DOHH2 (cell line): ENCODE measurements at regions not wholly inside any gene's neighbourhood (a gene's known extent, or its start where the extent isn't known, plus 50 kb on each side); places are given as distances from the start of the nearest gene placed in this dataset.
"Not testable (repeated sequence)": the region's sequence is repeated elsewhere in the genome, so short reads cannot be mapped to it uniquely, and the experiment has no call there.

Experiments used
- H3F3A ChIP-seq: fragments of 200-600 bp; sonication (generic), shearing (Covaris generic); 2 replicates; pipeline ENCODE4 v1.6.0; 2016; ENCODE audit warnings: antibody characterized with exemption, mild to moderate bottlenecking; ENCODE audit not compliant: control insufficient read depth, insufficient read depth
- H3K27ac ChIP-seq: fragments of 200-600 bp; sonication (generic); 2 replicates; pipeline ENCODE4 v1.5.1; 2014; ENCODE audit warnings: low read depth, mild to moderate bottlenecking, low read length, moderate library complexity
- H3K27me3 ChIP-seq: fragments of 200-600 bp; sonication (generic); 2 replicates; pipeline ENCODE4 v1.6.1; 2014; ENCODE audit warnings: mild to moderate bottlenecking, low read length, mixed read lengths; ENCODE audit not compliant: control insufficient read depth
- H3K36me3 ChIP-seq: fragments of 200-600 bp; sonication (generic); 2 replicates; pipeline ENCODE4 v1.6.1; 2014; ENCODE audit warnings: mild to moderate bottlenecking, low read length, moderate library complexity, mixed read lengths; ENCODE audit not compliant: control insufficient read depth
- H3K4me1 ChIP-seq: fragments of 200-600 bp; sonication (generic); 2 replicates; pipeline ENCODE4 v1.6.1; 2014; ENCODE audit warnings: mild to moderate bottlenecking, low read length, mixed read lengths; ENCODE audit not compliant: control insufficient read depth
- H3K4me2 ChIP-seq: fragments of 200-600 bp; sonication (generic); 2 replicates; pipeline ENCODE4 v1.6.0; 2014; ENCODE audit warnings: mild to moderate bottlenecking, low read length, moderate library complexity
- H3K4me3 ChIP-seq: fragments of 200-600 bp; sonication (generic); 2 replicates; pipeline ENCODE4 v1.5.1; 2014; ENCODE audit warnings: mild to moderate bottlenecking, low read length, mixed read lengths
- H3K79me2 ChIP-seq: fragments of 200-600 bp; sonication (generic); 2 replicates; pipeline ENCODE4 v1.6.1; 2014; ENCODE audit warnings: mild to moderate bottlenecking, low read length, mixed read lengths; ENCODE audit not compliant: control insufficient read depth
- H3K9me2 ChIP-seq: fragments of 200-600 bp; sonication (generic); replicated peaks from 2 replicates; pipeline ENCODE4 v1.6.1; 2014; ENCODE audit warnings: mild to moderate bottlenecking, low read length, mixed read lengths; ENCODE audit not compliant: control insufficient read depth
- H3K9me3 ChIP-seq: fragments of 200-600 bp; sonication (generic); 2 replicates; pipeline ENCODE4 v1.6.1; 2014; ENCODE audit warnings: antibody characterized with exemption, low read length, mixed read lengths; ENCODE audit not compliant: control insufficient read depth, insufficient read depth
- H4K20me1 ChIP-seq: fragments of 200-600 bp; sonication (generic); 2 replicates; pipeline ENCODE4 v1.6.0; 2014; ENCODE audit warnings: low read depth, mild to moderate bottlenecking, antibody characterized with exemption, low read length, moderate library complexity; ENCODE audit not compliant: control insufficient read depth, insufficient read depth
- EZH2phosphoT487 ChIP-seq: fragments of 200-600 bp; sonication (generic); IDR thresholded peaks from 2 replicates; pipeline ENCODE4 v1.6.1; 2017; ENCODE audit warnings: borderline replicate concordance, mild to moderate bottlenecking, antibody characterized with exemption, low read length, moderate library complexity, mixed read lengths
- TF ChIP-seq, protein P1 (sequence below): fragments of 200-600 bp; sonication (generic); IDR thresholded peaks from one replicate; pipeline ENCODE4 v1.5.1; 2014; ENCODE audit warnings: antibody characterized with exemption, mild to moderate bottlenecking, low read depth, low read length; ENCODE audit not compliant: poor library complexity, severe bottlenecking

GRCh38 chr6:113786168-113786567, 71.0 kb upstream of the MARCKS start:
- Histone ChIP-seq H4K20me1 (no peaks in the 10 kb centered on the region), H3K4me1 (no peaks in the 10 kb centered on the region), H3K79me2 (no peaks in the 10 kb centered on the region), H3K27ac (no peak overlapping the region), H3K4me2 (no peak overlapping the region), H3F3A (no peaks in the 10 kb centered on the region), H3K36me3 (no peaks in the 10 kb centered on the region), H3K4me3 (no peak overlapping the region), H3K27me3 (no peaks in the 10 kb centered on the region), H3K9me3 (no peaks in the 10 kb centered on the region), H3K9me2 (no peaks in the 10 kb centered on the region)
- no peak for TF ChIP-seq EZH2phosphoT487
- TF ChIP-seq, protein P1, sequence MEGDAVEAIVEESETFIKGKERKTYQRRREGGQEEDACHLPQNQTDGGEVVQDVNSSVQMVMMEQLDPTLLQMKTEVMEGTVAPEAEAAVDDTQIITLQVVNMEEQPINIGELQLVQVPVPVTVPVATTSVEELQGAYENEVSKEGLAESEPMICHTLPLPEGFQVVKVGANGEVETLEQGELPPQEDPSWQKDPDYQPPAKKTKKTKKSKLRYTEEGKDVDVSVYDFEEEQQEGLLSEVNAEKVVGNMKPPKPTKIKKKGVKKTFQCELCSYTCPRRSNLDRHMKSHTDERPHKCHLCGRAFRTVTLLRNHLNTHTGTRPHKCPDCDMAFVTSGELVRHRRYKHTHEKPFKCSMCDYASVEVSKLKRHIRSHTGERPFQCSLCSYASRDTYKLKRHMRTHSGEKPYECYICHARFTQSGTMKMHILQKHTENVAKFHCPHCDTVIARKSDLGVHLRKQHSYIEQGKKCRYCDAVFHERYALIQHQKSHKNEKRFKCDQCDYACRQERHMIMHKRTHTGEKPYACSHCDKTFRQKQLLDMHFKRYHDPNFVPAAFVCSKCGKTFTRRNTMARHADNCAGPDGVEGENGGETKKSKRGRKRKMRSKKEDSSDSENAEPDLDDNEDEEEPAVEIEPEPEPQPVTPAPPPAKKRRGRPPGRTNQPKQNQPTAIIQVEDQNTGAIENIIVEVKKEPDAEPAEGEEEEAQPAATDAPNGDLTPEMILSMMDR: no peak

DNA sequence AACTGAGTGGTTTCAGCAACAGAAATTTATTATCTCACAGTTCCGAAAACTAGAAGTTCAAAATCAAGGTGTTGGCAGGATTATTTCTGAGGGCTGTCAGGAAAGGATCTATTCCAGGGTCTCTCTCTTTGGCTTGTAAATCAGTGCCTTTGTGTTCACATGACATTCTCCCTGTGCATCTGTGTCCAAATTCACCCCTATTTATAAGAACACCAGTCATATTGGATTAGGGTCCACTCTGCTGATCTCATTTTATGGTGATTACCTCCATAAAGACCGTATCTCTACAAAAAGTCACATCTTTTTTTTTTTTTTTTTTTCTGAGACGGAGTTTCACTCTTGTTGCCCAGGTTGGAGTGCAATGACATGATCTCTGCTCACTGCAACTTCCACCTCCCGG, 68.6 kb upstream of the MARCKS start:
- TF ChIP-seq, protein P1: no peak
- no peak for TF ChIP-seq EZH2phosphoT487

GRCh38 chr6:113791225-113791624, 65.9 kb upstream of the MARCKS start:
- not testable (repeated sequence) for H3K4me3 ChIP-seq, H3K27ac ChIP-seq, H4K20me1 ChIP-seq, H3K27me3 ChIP-seq, H3K4me2 ChIP-seq, H3K9me2 ChIP-seq, H3K36me3 ChIP-seq, H3K79me2 ChIP-seq, H3F3A ChIP-seq, H3K9me3 ChIP-seq, H3K4me1 ChIP-seq

More for the DNA sequence above, 68.6 kb upstream of the MARCKS start:
- H3K9me3 ChIP-seq: no peaks in the 10 kb centered on the region
- no peaks in the 10 kb centered on the region for H3K36me3 ChIP-seq
- no peaks in the 10 kb centered on the region for H4K20me1 ChIP-seq
- H3F3A ChIP-seq: no peaks in the 10 kb centered on the region
- no peak overlapping the region for H3K4me3 ChIP-seq
- no peak overlapping the region for H3K4me2 ChIP-seq
- H3K27me3 ChIP-seq: no peaks in the 10 kb centered on the region
- no peak overlapping the region for H3K27ac ChIP-seq
- H3K9me2 ChIP-seq: no peaks in the 10 kb centered on the region
- no peaks in the 10 kb centered on the region for H3K79me2 ChIP-seq
- no peaks in the 10 kb centered on the region for H3K4me1 ChIP-seq

DNA sequence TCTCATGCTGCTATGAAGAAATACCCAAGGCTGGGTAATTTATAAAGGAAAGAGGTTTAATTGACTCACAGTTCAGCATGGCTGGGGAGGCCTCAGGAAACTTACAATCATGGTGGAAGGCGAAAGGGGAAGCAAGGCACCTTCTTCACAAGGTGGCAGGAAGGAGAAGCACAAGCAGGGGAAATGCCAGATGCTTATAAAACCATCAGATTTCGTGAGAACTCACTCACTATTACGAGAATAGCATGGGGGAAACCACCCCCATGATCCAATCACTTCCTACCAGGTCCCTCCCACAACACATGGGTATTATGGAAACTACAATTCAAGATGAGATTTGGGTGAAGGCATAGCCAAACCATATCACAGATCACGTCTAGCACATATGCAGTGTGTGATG, 61.8 kb upstream of the MARCKS start:
- H3K4me1 ChIP-seq, H3K9me3 ChIP-seq, H3K27ac ChIP-seq, H3K79me2 ChIP-seq, H3F3A ChIP-seq, H3K27me3 ChIP-seq, H3K4me2 ChIP-seq, H3K4me3 ChIP-seq, H3K36me3 ChIP-seq, H3K9me2 ChIP-seq, H4K20me1 ChIP-seq: not testable (repeated sequence)
